Small intestine (tissue), 7 donors: ENCODE measurements at regions not wholly inside any gene's neighbourhood (a gene's known extent, or its start where the extent isn't known, plus 50 kb on each side); places are given as distances from the start of the nearest gene placed in this dataset.
"Not testable (repeated sequence)": the region's sequence is repeated elsewhere in the genome, so short reads cannot be mapped to it uniquely, and the experiment has no call there.

ENCODE experiments used
- DNase-seq, 2 donors: peaks; one replicate each; pipeline versions ENCODE4 v3.0.0 to v3.0.0-alpha.2; 2013
- FAIRE-seq: peaks from 2 replicates; lab custom pipeline; 2012; peaks lifted over from hg19 to GRCh38; lab: Jason Lieb, UNC
- H3K27ac ChIP-seq, 3 donors: one replicate each; pipeline ENCODE4 v1.5.1; 2013; ENCODE audit warnings: low read length in 2 of 3, mild to moderate bottlenecking in 2 of 3, control low read depth in 1 of 3, inconsistent platforms in 1 of 3, low read depth in 1 of 3, moderate library complexity in 1 of 3
- H3K27me3 ChIP-seq, 3 donors: one replicate each; pipeline ENCODE4 v1.6.1; 2013; ENCODE audit warnings: low read length in 3 of 3, inconsistent platforms in 1 of 3; ENCODE audit not compliant: control insufficient read depth in 3 of 3, insufficient read depth in 3 of 3
- H3K36me3 ChIP-seq, 3 donors: one replicate each; pipeline ENCODE4 v1.6.1; 2013; ENCODE audit warnings: low read length in 3 of 3, inconsistent platforms in 1 of 3, low read depth in 1 of 3, mild to moderate bottlenecking in 1 of 3, moderate library complexity in 1 of 3; ENCODE audit not compliant: control insufficient read depth in 3 of 3, insufficient read depth in 2 of 3
- H3K4me1 ChIP-seq, 3 donors: one replicate each; pipeline ENCODE4 v1.6.1; 2013; ENCODE audit warnings: low read length in 2 of 3, inconsistent platforms in 1 of 3, low read depth in 1 of 3, mild to moderate bottlenecking in 1 of 3, moderate library complexity in 1 of 3; ENCODE audit not compliant: control insufficient read depth in 3 of 3, insufficient read depth in 2 of 3
- H3K4me3 ChIP-seq, 3 donors: one replicate each; pipeline ENCODE4 v1.5.1; 2013; ENCODE audit warnings: low read length in 3 of 3, control low read depth in 1 of 3, inconsistent platforms in 1 of 3, low read depth in 1 of 3, mild to moderate bottlenecking in 1 of 3, moderate library complexity in 1 of 3
- H3K9me3 ChIP-seq, 2 donors: one replicate each; pipeline ENCODE4 v1.6.1; 2013; ENCODE audit warnings: low read depth in 1 of 2, low read length in 1 of 2; ENCODE audit not compliant: control insufficient read depth in 2 of 2, insufficient read depth in 1 of 2
- WGBS, 3 donors: extraction: QIAGEN DNeasy Blood & Tissue Kit; methylation state at CpG; one replicate each; pipeline ENCODE4 v1.1.7; 2013; 5-methylcytosine and 5-hydroxymethylcytosine counted together
- donor health status: healthy with polysubstance abuse.
- donor health status: control.
- donor health status: control.
- donor health status: Bipolar disorder and iron deficiency.
- donor health status: healthy.

DNA sequence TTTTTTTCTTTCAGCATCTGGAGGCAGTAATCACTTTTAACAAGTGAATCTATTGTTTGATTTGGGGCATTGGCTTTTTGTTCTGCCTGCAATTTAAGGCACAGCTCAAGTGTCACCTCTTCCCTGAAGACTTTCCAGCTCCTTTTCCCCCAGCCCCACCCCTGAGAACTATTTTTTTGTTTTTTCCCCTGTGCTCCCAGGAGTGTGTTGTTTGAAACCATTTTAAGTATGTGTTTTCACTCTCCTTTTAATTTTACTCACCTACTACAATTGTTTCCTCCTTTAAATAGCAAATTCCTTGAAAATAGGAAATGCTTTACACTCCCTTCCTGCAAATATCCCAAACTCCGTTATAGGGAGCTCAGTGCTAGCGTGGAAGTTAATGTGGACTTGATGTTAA is 286.7 kb upstream of the PROK2 start:
- Histone ChIP-seq H3K9me3 (peaks cover 0 to 18% of the 10 kb centered on the region in 2 donors), H3K4me3 (no peak overlapping the region), H3K36me3 (no peaks in the 10 kb centered on the region), H3K27ac (no peak overlapping the region), H3K4me1 (no peaks in the 10 kb centered on the region), H3K27me3 (peaks cover 0 to 4% (median 0%) of the 10 kb centered on the region in 3 donors)
- 93 to 96% (median 95%) methylated on average over 2 of the region's 2 CpGs for WGBS, 3 donors
- DNase-seq, result no peak
- no peak for FAIRE-seq

DNA sequence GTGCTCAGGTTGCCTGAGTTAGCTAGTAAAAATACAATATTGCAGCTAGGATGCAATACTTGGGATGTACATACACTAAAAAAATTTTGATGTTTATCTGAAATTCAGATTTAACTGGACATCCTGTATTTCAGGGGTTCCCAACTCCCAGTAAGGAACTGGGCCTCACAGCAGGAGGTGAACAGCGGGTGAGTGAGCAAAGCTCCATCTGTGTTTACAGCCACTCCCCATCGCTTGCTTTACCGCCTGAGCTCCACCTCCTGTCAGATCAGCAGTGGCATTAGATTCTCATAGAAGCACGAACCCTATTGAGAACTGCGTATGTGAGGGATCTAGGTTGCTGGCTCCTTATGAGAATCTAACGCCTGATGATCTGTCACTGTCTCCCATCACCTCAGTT is 285.1 kb upstream of the PROK2 start:
- WGBS, 3 donors, result 55 to 84% (median 74%) methylated on average over 6 of the region's 6 CpGs
- peaks cover 0 to 4% of the 10 kb centered on the region in 2 donors for H3K9me3 ChIP-seq
- no peak overlapping the region for H3K4me3 ChIP-seq
- no peaks in the 10 kb centered on the region for H3K4me1 ChIP-seq
- peak in 1 of 2 donors; percentile 30 for DNase-seq
- no peak overlapping the region for H3K27ac ChIP-seq
- no peaks in the 10 kb centered on the region for H3K36me3 ChIP-seq
- FAIRE-seq, result no peak
- peaks cover 0 to 7% (median 0%) of the 10 kb centered on the region in 3 donors for H3K27me3 ChIP-seq

DNA sequence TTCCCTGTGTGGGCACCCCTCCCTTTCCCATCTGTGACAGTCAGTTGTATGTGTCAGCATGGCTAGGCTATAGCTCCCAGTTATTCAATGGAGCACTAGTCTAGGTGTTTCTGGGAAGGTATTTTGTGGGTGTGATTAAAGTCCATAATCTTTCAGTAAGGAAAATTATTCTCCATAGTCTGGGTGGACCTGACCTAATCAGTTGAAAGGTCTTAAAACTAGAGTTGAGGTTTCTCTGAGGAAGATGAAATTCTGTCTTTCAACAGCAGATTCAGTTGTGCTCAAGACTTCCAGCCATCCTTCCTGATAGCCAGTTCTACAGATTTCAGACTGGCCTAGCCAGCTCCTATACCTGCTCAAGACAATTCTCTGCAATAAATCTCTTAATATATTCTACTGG is 284.6 kb upstream of the PROK2 start:
- DNase-seq (no peak), FAIRE-seq (no peak)
- no peaks in the 10 kb centered on the region for H3K36me3 ChIP-seq
- H3K4me1 ChIP-seq, result no peaks in the 10 kb centered on the region
- no peak overlapping the region for H3K27ac ChIP-seq
- H3K27me3 ChIP-seq, result peaks cover 0 to 7% (median 0%) of the 10 kb centered on the region in 3 donors
- peaks cover 0 to under 1% of the 10 kb centered on the region in 2 donors for H3K9me3 ChIP-seq
- no peak overlapping the region for H3K4me3 ChIP-seq

DNA sequence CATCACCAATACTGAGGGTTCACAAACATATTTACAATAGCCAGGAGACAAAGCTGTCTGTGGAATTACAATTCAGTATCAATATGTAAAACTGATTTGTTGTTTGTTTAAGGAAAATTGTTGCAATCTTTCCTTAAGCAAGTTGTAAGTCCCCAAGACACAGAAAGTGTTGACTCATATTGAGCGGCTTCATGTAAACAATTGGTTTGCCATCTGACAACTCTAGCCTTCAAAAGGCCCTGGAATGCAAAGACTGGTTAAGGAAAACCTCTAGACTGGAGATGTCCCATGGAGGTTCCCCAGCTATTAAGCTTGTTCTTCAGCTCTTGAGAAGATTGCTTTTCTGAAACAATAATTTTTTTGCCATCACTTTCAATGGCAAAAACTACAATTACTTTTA is 283.7 kb upstream of the PROK2 start:
- Histone ChIP-seq H3K4me1 (no peaks in the 10 kb centered on the region), H3K27me3 (peaks cover 0 to 7% (median 0%) of the 10 kb centered on the region in 3 donors), H3K4me3 (no peak overlapping the region), H3K9me3 (peaks cover 0 to 7% of the 10 kb centered on the region in 2 donors), H3K36me3 (no peaks in the 10 kb centered on the region), H3K27ac (no peak overlapping the region)
- FAIRE-seq, result no peak
- WGBS, 3 donors, result 78 to 89% (median 84%) methylated on average over 1 of the region's 1 CpG
- DNase-seq, result no peak

DNA sequence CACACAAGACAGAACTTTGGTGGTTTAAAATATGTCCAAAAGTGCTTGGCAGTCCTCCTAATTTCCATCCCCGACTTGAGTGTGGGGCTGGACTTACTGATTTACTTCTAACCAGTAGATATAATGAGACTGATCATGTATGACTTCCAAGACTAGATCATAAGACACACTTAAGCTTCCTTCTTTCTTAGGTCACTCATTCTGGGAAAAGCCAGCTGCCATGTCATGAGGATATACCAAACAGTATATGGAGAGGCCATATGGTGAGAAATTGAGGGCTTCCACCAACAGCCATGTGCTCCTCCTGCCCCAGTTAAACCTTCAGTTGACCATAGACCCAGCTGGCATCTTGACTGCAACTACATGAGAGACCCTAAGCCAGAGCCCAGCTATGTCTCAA is 282.8 kb upstream of the PROK2 start:
- Histone ChIP-seq H3K27me3 (peaks cover 0 to 4% (median 0%) of the 10 kb centered on the region in 3 donors), H3K4me3 (no peak overlapping the region), H3K9me3 (peaks cover 0 to 10% of the 10 kb centered on the region in 2 donors), H3K4me1 (no peaks in the 10 kb centered on the region), H3K27ac (no peak overlapping the region), H3K36me3 (no peaks in the 10 kb centered on the region)
- 54 to 90% (median 58%) methylated on average over 1 of the region's 1 CpG for WGBS, 3 donors
- FAIRE-seq, result no peak
- DNase-seq, result no peak

DNA sequence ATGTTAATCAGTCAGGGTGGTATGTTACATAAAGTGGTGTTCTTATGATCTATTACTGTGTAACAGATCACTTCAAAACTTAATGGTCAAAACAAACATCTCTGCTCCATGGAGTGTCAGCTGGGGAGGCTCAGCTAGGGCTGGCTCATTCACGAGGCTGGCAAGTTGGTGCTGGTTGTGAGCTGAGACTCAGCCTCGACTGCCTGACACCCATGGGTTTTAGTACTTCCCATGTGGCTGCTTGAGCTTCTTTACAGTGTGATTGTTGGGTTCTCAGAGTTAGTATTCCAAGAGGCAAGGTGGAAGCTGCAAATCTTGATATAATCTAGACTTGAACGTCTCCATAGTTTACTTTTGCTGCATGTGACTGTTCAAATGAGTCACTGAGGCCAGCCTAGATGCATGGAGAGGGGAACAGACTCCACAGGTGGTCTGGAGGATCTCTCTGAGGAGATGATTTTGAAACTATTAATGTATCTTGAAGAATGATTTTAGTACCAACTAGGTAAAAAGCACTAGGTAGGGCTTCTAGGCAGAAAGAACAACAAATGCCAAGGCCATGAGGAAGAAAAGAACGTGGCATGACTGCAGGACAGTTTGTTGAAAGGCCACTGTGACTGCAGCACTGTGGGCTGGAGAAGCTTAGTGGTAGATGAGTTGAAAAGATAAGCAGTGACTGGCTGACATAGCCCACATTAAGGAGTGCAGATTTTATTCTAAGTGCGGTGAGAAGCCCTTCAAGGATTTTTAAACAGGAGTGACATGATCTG is 281.1 kb upstream of the PROK2 start:
- FAIRE-seq (no peak), DNase-seq (no peak)
- Histone ChIP-seq H3K4me1 (no peaks in the 10 kb centered on the region), H3K27me3 (peaks cover 0 to 7% (median 0%) of the 10 kb centered on the region in 3 donors), H3K9me3 (peaks cover 0 to 10% of the 10 kb centered on the region in 2 donors), H3K4me3 (no peak overlapping the region), H3K36me3 (no peaks in the 10 kb centered on the region), H3K27ac (no peak overlapping the region)
- 57 to 65% (median 64%) methylated on average over 5 of the region's 5 CpGs for WGBS, 3 donors

DNA sequence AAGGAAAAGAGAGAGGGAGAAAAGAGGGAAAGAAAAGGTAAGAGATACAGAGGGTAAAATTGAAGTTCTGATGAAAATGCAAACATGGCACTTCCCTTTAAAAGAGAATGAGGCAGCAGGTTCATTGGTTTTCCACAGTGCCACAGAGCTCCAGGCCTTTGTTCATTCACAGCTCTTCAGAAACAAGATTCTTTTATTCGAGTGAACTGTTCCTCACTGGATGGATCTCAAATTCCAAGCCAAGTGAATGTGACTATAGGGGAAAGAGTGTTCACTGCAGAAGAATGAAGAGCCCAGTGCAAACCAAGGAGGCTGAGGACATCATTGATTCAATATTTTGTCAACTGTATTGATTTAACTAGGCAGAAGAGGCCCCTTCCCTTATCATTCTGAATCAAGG is 280.3 kb upstream of the PROK2 start:
- H3K4me1 ChIP-seq, result no peaks in the 10 kb centered on the region
- H3K36me3 ChIP-seq, result no peaks in the 10 kb centered on the region
- H3K27me3 ChIP-seq, result peaks cover 0 to 7% (median 0%) of the 10 kb centered on the region in 3 donors
- H3K9me3 ChIP-seq, result peaks cover 0 to 10% of the 10 kb centered on the region in 2 donors
- DNase-seq (no peak), FAIRE-seq (no peak)
- WGBS, 3 donors, result 62 to 79% (median 73%) methylated on average over 1 of the region's 1 CpG
- H3K27ac ChIP-seq, result no peak overlapping the region
- H3K4me3 ChIP-seq, result no peak overlapping the region

DNA sequence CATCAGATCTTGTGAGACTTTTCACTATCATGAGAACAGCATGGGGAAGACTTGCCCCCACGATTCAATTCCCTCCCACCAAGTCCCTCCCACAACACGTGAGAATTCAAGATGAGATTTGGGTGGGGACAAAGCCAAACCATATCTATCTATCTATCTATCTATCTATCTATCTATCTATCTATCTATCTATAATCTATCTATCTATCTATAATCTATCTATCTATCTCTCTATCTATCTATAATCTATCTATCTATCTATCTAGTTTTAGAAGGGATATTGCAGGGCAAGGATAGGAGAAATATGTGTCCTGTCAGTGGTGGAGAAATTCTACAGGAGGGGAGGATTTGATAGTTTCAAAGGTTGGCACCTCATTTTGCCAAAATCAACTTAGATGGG is 279.8 kb upstream of the PROK2 start:
- not testable (repeated sequence) for FAIRE-seq

More for the DNA sequence above, 279.8 kb upstream of the PROK2 start:
- not testable (repeated sequence) for H3K27me3 ChIP-seq, H3K4me1 ChIP-seq, DNase-seq, H3K27ac ChIP-seq, H3K4me3 ChIP-seq, H3K36me3 ChIP-seq
- 34 to 42% (median 39%) methylated on average over 2 of the region's 2 CpGs for WGBS, 3 donors
- H3K9me3 ChIP-seq, result peaks cover 0 to 10% of the 10 kb centered on the region in 2 donors
